ENCODE measurements at regions not wholly inside any gene's neighbourhood (a gene's known extent, or its start where the extent isn't known, plus 50 kb on each side); places are given as distances from the start of the nearest gene placed in this dataset.
"Not testable (repeated sequence)": the region's sequence is repeated elsewhere in the genome, so short reads cannot be mapped to it uniquely, and the experiment has no call there.

GRCh38 chr14:105911006-105911847 is 384.8 kb downstream of the TMEM121 start:
- intact Hi-C loops (cut with micrococcal nuclease): no loop called here
- Histone ChIP-seq H3K36me3 (no peaks in the 10 kb centered on the region), H3K27ac (replicated peaks) (no peak overlapping the region), H3K4me1 (no peaks in the 10 kb centered on the region), H3K27me3 (ENCODE audit: low read depth) (peaks cover 20% of the 10 kb centered on the region), H3K4me3 (no peak overlapping the region), H3K9me3 (replicated peaks) (peaks cover 19% of the 10 kb centered on the region)
- DNase-seq: no peak
- no peak for TF ChIP-seq CTCF (IDR thresholded peaks at IDR 0.05; ENCODE audit: borderline replicate concordance)

DNA sequence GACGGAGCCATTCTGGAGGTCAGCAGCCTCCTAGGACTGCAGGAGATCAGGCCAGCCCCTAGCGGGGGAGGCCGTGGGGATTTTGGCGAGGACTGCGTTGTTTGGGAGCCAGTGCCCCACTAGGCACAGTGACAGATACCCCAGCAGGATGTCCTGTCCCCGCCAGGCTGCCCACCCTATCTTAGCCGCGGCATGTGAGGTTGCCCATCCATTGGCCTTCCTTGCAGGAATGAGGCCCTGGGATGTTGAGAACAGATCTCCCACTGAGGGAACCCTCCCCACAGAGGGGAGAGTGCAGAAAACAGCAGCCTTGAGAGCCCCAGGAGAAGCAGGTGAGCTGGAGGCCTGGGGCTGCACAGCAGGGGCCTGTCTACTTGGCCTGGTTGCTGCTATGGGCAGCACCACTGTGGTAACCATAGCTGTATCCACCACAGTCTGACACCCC is 385.5 kb downstream of the TMEM121 start:
- peaks cover 18% of the 10 kb centered on the region for H3K9me3 ChIP-seq (replicated peaks)
- H3K27me3 ChIP-seq (ENCODE audit: low read depth): peaks cover 17% of the 10 kb centered on the region
- H3K4me1 ChIP-seq; intact Hi-C loops (cut with micrococcal nuclease); H3K36me3 ChIP-seq; H3K4me3 ChIP-seq; H3K27ac ChIP-seq (replicated peaks): not testable (repeated sequence)
- peak; percentile 3 for DNase-seq

DNA sequence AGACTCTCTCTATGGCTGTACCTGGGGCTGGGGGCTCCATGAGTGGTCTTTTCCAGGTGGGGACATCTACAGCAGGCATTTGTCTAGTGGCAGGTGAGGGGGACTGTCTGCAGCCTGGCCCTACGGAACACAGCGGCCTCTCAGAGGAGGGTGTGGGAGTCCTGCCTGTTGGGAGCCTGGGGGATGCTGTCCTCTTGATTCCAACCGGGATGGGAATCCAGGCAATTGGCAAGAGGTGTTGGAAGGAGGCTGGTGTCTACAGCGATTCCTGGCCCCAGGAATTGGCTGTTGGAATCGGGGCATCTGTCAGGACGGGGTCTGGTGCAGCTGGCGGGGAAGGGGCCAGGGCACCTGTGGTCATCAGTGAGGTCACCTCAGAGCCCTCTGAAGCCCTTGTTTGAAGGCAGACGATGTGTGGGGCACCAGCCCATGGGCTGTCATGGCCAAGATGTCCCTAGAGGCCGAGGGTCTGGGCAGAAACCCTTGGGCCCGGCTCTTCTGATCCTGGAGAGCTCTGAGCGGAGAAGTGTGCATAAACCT is 386.3 kb downstream of the TMEM121 start:
- no peak overlapping the region for H3K4me3 ChIP-seq
- H3K9me3 ChIP-seq (replicated peaks): peaks cover 15% of the 10 kb centered on the region
- no peak overlapping the region for H3K27ac ChIP-seq (replicated peaks)
- DNase-seq: peak; percentile 4
- H3K4me1 ChIP-seq: no peaks in the 10 kb centered on the region
- H3K27me3 ChIP-seq (ENCODE audit: low read depth): peaks cover 19% of the 10 kb centered on the region
- TF ChIP-seq CTCF (IDR thresholded peaks at IDR 0.05; ENCODE audit: borderline replicate concordance): no peak
- H3K36me3 ChIP-seq: no peaks in the 10 kb centered on the region
- intact Hi-C loops (cut with micrococcal nuclease): no loop called here

GRCh38 chr14:105913221-105913620 is 386.8 kb downstream of the TMEM121 start:
- no peak for DNase-seq
- Histone ChIP-seq H3K27me3 (ENCODE audit: low read depth) (peaks cover 17% of the 10 kb centered on the region), H3K36me3 (no peaks in the 10 kb centered on the region), H3K27ac (replicated peaks) (no peak overlapping the region), H3K9me3 (replicated peaks) (peaks cover 15% of the 10 kb centered on the region), H3K4me1 (no peaks in the 10 kb centered on the region), H3K4me3 (no peak overlapping the region)
- no peak for TF ChIP-seq CTCF (IDR thresholded peaks at IDR 0.05; ENCODE audit: borderline replicate concordance)
- intact Hi-C loops (cut with micrococcal nuclease): no loop called here

DNA sequence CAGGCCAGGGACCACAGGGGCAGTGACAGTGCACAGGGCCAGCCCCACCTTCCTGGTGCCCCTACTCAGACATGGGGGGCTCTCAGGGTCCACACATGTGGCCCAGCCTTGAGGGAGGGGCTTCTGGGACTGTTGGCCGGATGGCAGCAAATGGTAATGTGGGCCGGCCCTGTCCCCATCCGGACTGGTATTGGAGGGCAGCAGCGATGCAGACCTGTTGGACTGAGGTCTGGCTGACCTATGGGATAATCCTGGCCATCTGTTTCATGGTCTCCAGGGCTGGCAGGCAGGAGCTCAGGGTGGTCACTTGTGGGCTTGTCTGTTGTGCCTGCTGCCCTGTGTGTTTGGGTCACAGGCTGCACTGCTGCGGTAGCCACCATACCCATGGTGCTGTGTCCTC is 387.5 kb downstream of the TMEM121 start:
- no peaks in the 10 kb centered on the region for H3K4me1 ChIP-seq
- no peaks in the 10 kb centered on the region for H3K36me3 ChIP-seq
- H3K4me3 ChIP-seq: no peak overlapping the region
- peak; percentile 7 for DNase-seq
- no peak for TF ChIP-seq CTCF (IDR thresholded peaks at IDR 0.05; ENCODE audit: borderline replicate concordance)
- peaks cover 11% of the 10 kb centered on the region for H3K27me3 ChIP-seq (ENCODE audit: low read depth)
- H3K27ac ChIP-seq (replicated peaks): no peak overlapping the region
- peaks cover 15% of the 10 kb centered on the region for H3K9me3 ChIP-seq (replicated peaks)
- intact Hi-C loops (cut with micrococcal nuclease): no loop called here

DNA sequence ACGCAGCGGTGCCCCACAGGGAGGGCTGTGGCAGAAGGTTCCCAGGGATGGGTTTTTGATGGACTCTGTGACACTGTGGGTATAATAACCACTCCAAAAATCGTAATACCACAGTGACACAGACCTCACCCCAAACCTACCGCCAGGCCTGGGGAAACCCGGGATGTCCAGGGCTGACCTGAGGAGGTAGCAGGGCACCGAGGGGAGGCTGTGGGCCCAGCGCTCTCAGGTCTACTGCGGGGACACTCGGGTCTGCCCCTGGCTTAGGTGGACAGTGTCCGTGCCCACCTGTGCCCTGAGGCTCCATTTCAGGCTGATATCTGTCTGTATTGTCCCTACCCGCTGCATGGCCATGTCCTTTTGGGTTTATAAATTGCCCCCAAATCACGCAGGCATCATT is 387.9 kb downstream of the TMEM121 start:
- H3K36me3 ChIP-seq; H3K4me1 ChIP-seq; H3K4me3 ChIP-seq; H3K27me3 ChIP-seq (ENCODE audit: low read depth); intact Hi-C loops (cut with micrococcal nuclease); H3K27ac ChIP-seq (replicated peaks): not testable (repeated sequence)
- DNase-seq: peak; percentile 4
- H3K9me3 ChIP-seq (replicated peaks): peaks cover 15% of the 10 kb centered on the region
